NB4 (cell line): ENCODE measurements at regions not wholly inside any gene's neighbourhood (a gene's known extent, or its start where the extent isn't known, plus 50 kb on each side); places are given as distances from the start of the nearest gene placed in this dataset.

Experiments used
- DNase-seq: peaks from one replicate; pipeline ENCODE4 v3.0.0; 2010; ENCODE audit warnings: low read depth
- H3K4me3 ChIP-seq: one replicate; pipeline ENCODE4 v1.5.1; 2011; ENCODE audit warnings: mild to moderate bottlenecking, low read depth, low read length, moderate library complexity
- CTCF ChIP-seq: IDR thresholded peaks from one replicate; pipeline ENCODE4 v1.5.1; 2012; ENCODE audit warnings: low read depth, low read length
- MAX ChIP-seq: IDR thresholded peaks from 2 replicates; pipeline ENCODE4 v1.6.1; 2011; ENCODE audit warnings: low read depth, low read length
- MYC ChIP-seq: IDR thresholded peaks from 2 replicates; pipeline ENCODE4 v1.6.1; 2011; ENCODE audit warnings: low read depth, low read length
- POLR2A ChIP-seq: IDR thresholded peaks from 2 replicates; pipeline ENCODE4 v1.6.1; 2011; ENCODE audit warnings: mild to moderate bottlenecking; ENCODE audit not compliant: insufficient read length; ENCODE audit errors: extremely low read depth

- no peak for TF ChIP-seq CTCF
- no peak for TF ChIP-seq POLR2A
- TF ChIP-seq MAX = no peak
- no peak for TF ChIP-seq MYC
- H3K4me3 ChIP-seq = no peak overlapping the region
- DNase-seq = no peak
Measured at GRCh38 chrX:26606971-26607370, 391.0 kb downstream of the MAGEB5 start.

- no peak for DNase-seq
- H3K4me3 ChIP-seq = no peak overlapping the region
- TF ChIP-seq MYC = no peak
- TF ChIP-seq POLR2A = no peak
- no peak for TF ChIP-seq CTCF
- no peak for TF ChIP-seq MAX
Measured at GRCh38 chrX:26597981-26598380, 382.0 kb downstream of the MAGEB5 start.

- H3K4me3 ChIP-seq = no peak overlapping the region
- no peak for DNase-seq
- TF ChIP-seq POLR2A (no peak), MAX (no peak), MYC (no peak), CTCF (no peak)
Measured at GRCh38 chrX:26590849-26591248, 374.9 kb downstream of the MAGEB5 start.

- DNase-seq = no peak
- no peak for TF ChIP-seq CTCF
- TF ChIP-seq MYC = no peak
- TF ChIP-seq MAX = no peak
- no peak for TF ChIP-seq POLR2A
- H3K4me3 ChIP-seq = no peak overlapping the region
Measured at GRCh38 chrX:26586570-26586969, 370.6 kb downstream of the MAGEB5 start.

- H3K4me3 ChIP-seq = no peak overlapping the region
- TF ChIP-seq MAX (no peak), POLR2A (no peak)
- DNase-seq = no peak
Measured at GRCh38 chrX:26581091-26581490, 365.1 kb downstream of the MAGEB5 start.

- DNase-seq = no peak
- H3K4me3 ChIP-seq = no peak overlapping the region
- TF ChIP-seq MAX (no peak), POLR2A (no peak), MYC (no peak), CTCF (no peak)
Measured at GRCh38 chrX:26580021-26580420, 364.1 kb downstream of the MAGEB5 start.
